Mucosa of descending colon (tissue), 3 donors: ENCODE measurements at regions not wholly inside any gene's neighbourhood (a gene's known extent, or its start where the extent isn't known, plus 50 kb on each side); places are given as distances from the start of the nearest gene placed in this dataset.

Source experiments
- ATAC-seq: fragments of 200-7000 bp; cut with Tn5 transposase; one replicate; pipeline ENCODE4 v1.9.1; 2020; ENCODE audit warnings: mild to moderate bottlenecking, moderate library complexity
- DNase-seq, 3 donors: peaks; one replicate each; pipeline ENCODE4 v3.0.0-alpha.2; 2020
- H3K36me3 ChIP-seq: fragments of 200-600 bp; one replicate; pipeline ENCODE4 v1.8.0; 2021; ENCODE audit warnings: low read depth, mild to moderate bottlenecking
- H3K4me1 ChIP-seq: fragments of 200-600 bp; one replicate; pipeline ENCODE4 v1.8.0; 2021; ENCODE audit warnings: low read depth, mild to moderate bottlenecking
- H3K4me3 ChIP-seq: fragments of 200-600 bp; one replicate; pipeline ENCODE4 v1.8.0; 2021; ENCODE audit warnings: mild to moderate bottlenecking
- H3K9me3 ChIP-seq: fragments of 200-600 bp; one replicate; pipeline ENCODE4 v1.8.0; 2021; ENCODE audit warnings: mild to moderate bottlenecking
- CTCF ChIP-seq: fragments of 200-600 bp; IDR thresholded peaks from one replicate; pipeline ENCODE4 v1.8.0; 2022; ENCODE audit warnings: antibody characterized with exemption, mild to moderate bottlenecking
- intact Hi-C, 2 donors: fragments of 100-400 bp; cut with DNase I in 1 of 2; cut with micrococcal nuclease in 1 of 2; formaldehyde crosslinking; loops; one replicate each; pipeline versions ENCODE4 v1.11.0 to v1.11.1; 2022; cut with DNase I, micrococcal nuclease
- donor health status: DM: no; HTN: no; CAD: no; lungs with moderate emphysema.
- donor health status: DM: no; HTN: no; CAD: no.
- donor health status: DM: no; HTN: yes; CAD: no.

GRCh38 chr9:30519756-30520155, 1864.7 kb upstream of the ACO1 start:
- ATAC-seq (no peak), DNase-seq (no peak)
- Histone ChIP-seq H3K4me1 (no peaks in the 10 kb centered on the region), H3K4me3 (no peak overlapping the region), H3K9me3 (no peaks in the 10 kb centered on the region), H3K36me3 (no peaks in the 10 kb centered on the region)
- intact Hi-C loops: no loop called here
- no peak for TF ChIP-seq CTCF

DNA sequence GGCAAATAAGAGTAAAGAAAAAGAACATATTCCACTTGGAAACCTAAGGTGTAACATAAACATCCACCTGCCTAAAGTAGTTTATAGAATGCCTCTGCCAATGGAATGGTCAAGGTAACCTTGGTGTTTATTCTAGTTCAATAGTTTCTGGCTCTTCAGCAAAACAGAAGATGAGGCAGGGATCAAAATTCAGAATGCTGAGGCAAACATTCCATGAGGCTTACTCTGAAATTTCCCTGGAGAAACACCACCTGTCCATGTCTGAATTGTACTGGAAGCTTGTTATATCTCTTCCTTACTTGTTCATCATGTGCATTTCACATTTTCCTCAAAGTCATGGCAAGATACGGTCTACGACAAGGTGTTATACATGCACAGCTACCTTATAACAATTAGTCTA, 1862.4 kb upstream of the ACO1 start:
- ATAC-seq: no peak
- Histone ChIP-seq H3K4me1 (no peaks in the 10 kb centered on the region), H3K4me3 (no peak overlapping the region), H3K9me3 (no peaks in the 10 kb centered on the region), H3K36me3 (no peaks in the 10 kb centered on the region)
- intact Hi-C loops: no loop called here
- no peak for DNase-seq
- TF ChIP-seq CTCF: no peak

- intact Hi-C loops: no loop called here
- Histone ChIP-seq H3K36me3 (no peaks in the 10 kb centered on the region), H3K4me1 (no peaks in the 10 kb centered on the region), H3K4me3 (no peak overlapping the region), H3K9me3 (no peaks in the 10 kb centered on the region)
- DNase-seq (no peak), ATAC-seq (no peak)
- no peak for TF ChIP-seq CTCF
These were observed 1862.0 kb upstream of the ACO1 start for GRCh38 chr9:30522486-30522885.

DNA sequence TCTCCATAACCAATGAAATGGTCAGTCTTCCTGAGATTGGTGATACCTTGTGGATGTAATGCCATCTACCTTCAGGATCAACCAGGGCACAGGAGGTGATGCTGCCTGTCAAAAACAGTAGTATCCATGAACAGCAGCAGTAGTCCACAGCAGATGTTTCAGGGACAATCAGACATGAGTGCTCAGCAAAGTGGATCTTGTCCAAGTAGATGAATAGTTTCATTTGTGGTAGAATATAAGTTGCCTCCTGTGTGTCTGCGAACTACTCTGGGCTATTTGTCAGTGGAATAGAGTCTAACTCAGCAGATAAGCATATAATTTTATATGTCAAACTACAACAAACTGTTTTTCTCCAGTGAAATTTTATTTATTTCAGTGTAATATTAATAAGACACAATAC, 1860.1 kb upstream of the ACO1 start:
- intact Hi-C loops: no loop called here
- TF ChIP-seq CTCF: no peak
- Histone ChIP-seq H3K4me1 (no peaks in the 10 kb centered on the region), H3K9me3 (no peaks in the 10 kb centered on the region), H3K36me3 (no peaks in the 10 kb centered on the region), H3K4me3 (no peak overlapping the region)
- DNase-seq (no peak), ATAC-seq (no peak)

- DNase-seq (no peak), ATAC-seq (no peak)
- intact Hi-C loops: no loop called here
- Histone ChIP-seq H3K36me3 (no peaks in the 10 kb centered on the region), H3K9me3 (no peaks in the 10 kb centered on the region), H3K4me3 (no peak overlapping the region), H3K4me1 (no peaks in the 10 kb centered on the region)
- TF ChIP-seq CTCF: no peak
These were observed 1850.0 kb upstream of the ACO1 start for GRCh38 chr9:30534455-30534854.

DNA sequence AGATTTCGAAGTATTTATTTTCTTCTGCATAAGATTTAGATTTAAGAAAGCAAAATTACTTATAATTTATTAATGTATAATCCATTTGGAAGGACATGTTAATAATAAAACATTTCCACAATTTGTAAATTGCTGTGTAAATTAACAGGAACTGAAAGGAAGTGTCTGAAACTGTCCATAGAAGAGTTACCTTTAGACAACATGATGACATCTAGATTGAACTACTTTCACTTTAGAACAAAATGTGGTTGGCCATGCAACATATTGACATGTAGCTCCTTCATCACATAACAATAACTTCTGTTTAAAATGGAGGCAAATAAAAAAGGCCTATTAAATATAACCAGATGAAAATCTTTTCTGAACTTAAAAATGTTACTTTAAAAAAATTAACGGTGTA, 1849.5 kb upstream of the ACO1 start:
- no peaks in the 10 kb centered on the region for H3K4me1 ChIP-seq
- TF ChIP-seq CTCF: no peak
- ATAC-seq (no peak), DNase-seq (no peak)
- H3K36me3 ChIP-seq: no peaks in the 10 kb centered on the region
- no peak overlapping the region for H3K4me3 ChIP-seq
- intact Hi-C loops: no loop called here
- H3K9me3 ChIP-seq: no peaks in the 10 kb centered on the region
